Right lobe of liver (tissue), 4 donors: ENCODE measurements at regions not wholly inside any gene's neighbourhood (a gene's known extent, or its start where the extent isn't known, plus 50 kb on each side); places are given as distances from the start of the nearest gene placed in this dataset.

ENCODE experiments used
- CTCF ChIP-seq, 4 donors: fragments of 200-600 bp in 3 of 4; fragments of 450-650 bp in 1 of 4; IDR thresholded peaks; one replicate each; pipeline versions ENCODE4 v1.5.1 to v1.8.0; 2016 to 2022; ENCODE audit warnings: antibody characterized with exemption in 4 of 4, mild to moderate bottlenecking in 2 of 4
- POLR2A ChIP-seq: fragments of 450-650 bp; IDR thresholded peaks from one replicate; pipeline ENCODE4 v1.6.1; 2017; ENCODE audit warnings: antibody characterized with exemption, mild to moderate bottlenecking
- donor health status: DM: no; HTN: no; CAD: no.
- donor health status: DM: no; HTN: no; CAD: no.
- donor health status: DM: no; HTN: yes; CAD: no.

- no peak for TF ChIP-seq CTCF (IDR thresholded peaks at IDR 0.05)
- no peak for TF ChIP-seq POLR2A
These were observed 408.4 kb downstream of the NTRK2 start for GRCh38 chr9:85077944-85078343.
